GM12864 (cell line): ENCODE measurements at regions not wholly inside any gene's neighbourhood (a gene's known extent, or its start where the extent isn't known, plus 50 kb on each side); places are given as distances from the start of the nearest gene placed in this dataset.

ENCODE experiments used
- DNase-seq: peaks from one replicate; pipeline ENCODE4 v3.0.0-alpha.2; 2011; ENCODE audit warnings: low read depth
- H3K4me3 ChIP-seq: 2 replicates; pipeline ENCODE4 v1.5.1; 2011; ENCODE audit warnings: mild to moderate bottlenecking, low read depth, low read length, control low read depth
- TF ChIP-seq, protein P1 (sequence below): IDR thresholded peaks from 2 replicates; pipeline ENCODE4 v1.5.1; 2011; ENCODE audit warnings: low read depth, mild to moderate bottlenecking, moderate library complexity, low read length, control low read depth, inconsistent platforms; ENCODE audit errors: missing control alignments

DNA sequence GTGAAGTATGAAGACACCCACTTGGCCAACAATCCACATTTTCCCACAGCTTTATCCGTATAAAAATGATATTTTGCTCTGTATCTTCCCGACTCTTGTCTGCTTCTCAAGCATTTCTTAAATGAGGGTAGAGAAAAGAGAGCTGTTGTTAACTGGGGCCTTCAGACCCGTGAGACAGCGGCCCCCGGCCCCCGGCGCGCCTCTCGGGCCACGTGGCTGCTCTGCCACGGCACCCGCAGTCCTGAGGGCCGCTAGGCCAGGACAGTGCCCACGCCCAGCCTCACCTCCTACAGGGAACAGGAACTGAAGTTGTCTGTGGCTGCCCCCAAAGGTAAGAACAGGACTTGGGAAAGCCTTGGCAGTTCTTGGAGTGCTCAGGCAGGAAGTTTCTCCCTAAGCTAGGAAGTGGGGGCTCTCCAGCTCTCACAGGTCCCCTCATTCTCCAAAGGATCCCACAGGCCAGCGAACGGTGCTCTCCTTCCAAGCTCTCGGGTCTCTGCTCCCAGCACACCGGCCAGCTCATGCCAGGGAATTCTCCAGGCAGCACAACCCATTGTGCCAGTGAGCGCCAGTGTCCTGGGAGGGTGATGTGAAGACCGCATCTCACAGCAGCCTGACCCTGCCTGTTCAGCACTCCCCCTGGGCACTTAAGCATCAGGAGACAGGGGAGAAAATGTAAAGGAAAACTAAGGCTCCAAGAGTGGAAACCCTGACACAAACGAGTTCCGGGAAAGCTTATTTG is 230.3 kb upstream of the PFKP start:
- DNase-seq: no peak

DNA sequence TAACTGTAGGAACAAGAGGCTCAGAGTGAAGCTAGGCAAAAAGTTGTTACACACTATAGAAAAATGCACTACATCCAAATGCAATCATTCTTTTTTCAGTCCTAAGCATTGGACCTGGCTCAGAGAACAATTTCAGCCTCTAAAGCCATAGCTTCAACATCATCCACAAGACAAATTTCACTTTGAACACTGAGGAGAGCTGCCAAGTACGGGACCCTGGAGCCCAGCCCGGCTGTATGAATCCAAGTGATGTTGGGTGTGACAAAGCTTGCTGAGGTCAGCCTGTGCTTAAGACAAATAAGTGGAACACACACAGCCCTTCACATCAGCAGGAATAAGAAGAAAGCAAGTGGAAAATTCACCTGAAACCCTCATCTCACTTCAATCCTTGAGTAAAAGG is 233.1 kb upstream of the PFKP start:
- no peak overlapping the region for H3K4me3 ChIP-seq
- no peak for DNase-seq
- TF ChIP-seq, protein P1, sequence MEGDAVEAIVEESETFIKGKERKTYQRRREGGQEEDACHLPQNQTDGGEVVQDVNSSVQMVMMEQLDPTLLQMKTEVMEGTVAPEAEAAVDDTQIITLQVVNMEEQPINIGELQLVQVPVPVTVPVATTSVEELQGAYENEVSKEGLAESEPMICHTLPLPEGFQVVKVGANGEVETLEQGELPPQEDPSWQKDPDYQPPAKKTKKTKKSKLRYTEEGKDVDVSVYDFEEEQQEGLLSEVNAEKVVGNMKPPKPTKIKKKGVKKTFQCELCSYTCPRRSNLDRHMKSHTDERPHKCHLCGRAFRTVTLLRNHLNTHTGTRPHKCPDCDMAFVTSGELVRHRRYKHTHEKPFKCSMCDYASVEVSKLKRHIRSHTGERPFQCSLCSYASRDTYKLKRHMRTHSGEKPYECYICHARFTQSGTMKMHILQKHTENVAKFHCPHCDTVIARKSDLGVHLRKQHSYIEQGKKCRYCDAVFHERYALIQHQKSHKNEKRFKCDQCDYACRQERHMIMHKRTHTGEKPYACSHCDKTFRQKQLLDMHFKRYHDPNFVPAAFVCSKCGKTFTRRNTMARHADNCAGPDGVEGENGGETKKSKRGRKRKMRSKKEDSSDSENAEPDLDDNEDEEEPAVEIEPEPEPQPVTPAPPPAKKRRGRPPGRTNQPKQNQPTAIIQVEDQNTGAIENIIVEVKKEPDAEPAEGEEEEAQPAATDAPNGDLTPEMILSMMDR: no peak

More for the DNA sequence above, 230.3 kb upstream of the PFKP start:
- H3K4me3 ChIP-seq: no peak overlapping the region
- TF ChIP-seq, protein P1: no peak

DNA sequence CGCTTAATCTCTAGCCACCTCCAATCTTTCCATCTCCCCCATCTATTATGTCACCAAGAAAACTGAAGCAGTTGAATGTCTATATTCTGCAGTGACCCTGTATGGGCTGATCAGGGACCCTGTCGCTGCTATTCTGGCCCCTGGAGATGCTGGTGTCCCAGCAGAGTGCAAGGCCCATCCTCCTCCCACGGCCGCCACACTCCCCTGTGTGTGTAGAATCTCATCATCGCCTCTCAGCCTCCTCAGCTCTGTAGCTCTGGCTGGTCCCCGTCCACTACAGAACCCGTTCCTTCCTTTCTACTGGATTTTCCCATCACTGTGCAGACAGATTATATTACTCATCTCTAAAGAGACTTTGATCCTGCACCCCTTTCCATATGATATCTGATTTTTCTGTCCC is 235.8 kb upstream of the PFKP start:
- TF ChIP-seq, protein P1: no peak
- H3K4me3 ChIP-seq: no peak overlapping the region
- no peak for DNase-seq

DNA sequence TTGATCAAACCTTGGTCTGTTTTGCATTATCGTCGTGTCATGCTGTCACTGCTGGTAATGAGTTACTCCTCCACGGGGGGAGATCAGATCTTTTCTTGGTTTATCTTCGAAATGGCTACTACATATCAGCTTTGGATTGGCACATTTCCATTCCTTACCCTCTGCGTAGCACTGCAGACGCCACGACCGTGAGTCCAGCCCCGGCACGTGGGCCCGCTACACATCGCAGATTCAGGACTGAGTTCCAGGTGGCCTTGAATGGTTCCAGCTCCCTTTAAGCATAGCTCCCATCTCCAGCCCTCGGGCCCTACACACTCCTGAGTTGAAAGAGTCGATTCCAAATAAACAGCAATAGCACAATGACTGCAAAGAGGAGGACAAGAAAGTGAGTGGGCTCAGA is 238.6 kb upstream of the PFKP start:
- DNase-seq: no peak
- TF ChIP-seq, protein P1: no peak
- no peak overlapping the region for H3K4me3 ChIP-seq

DNA sequence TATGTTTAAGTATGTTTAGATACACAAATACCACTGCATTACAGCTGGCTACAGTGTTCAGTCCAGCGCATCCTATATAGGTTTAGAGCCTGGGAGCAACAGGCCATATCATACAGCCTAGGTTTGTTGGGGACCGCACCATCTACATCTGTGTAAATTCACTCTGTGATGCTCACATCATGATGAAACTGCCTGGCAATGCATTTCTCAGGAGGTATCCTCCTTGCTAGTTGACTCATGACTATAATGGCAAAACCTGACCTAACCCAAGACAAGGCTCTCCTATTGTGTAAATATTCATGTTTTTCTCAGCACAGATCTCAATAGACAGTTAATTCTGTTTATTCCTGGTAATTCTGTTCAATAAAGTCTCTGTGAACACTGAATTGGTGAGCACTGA is 240.7 kb upstream of the PFKP start:
- H3K4me3 ChIP-seq: no peak overlapping the region
- TF ChIP-seq, protein P1: no peak
- no peak for DNase-seq

DNA sequence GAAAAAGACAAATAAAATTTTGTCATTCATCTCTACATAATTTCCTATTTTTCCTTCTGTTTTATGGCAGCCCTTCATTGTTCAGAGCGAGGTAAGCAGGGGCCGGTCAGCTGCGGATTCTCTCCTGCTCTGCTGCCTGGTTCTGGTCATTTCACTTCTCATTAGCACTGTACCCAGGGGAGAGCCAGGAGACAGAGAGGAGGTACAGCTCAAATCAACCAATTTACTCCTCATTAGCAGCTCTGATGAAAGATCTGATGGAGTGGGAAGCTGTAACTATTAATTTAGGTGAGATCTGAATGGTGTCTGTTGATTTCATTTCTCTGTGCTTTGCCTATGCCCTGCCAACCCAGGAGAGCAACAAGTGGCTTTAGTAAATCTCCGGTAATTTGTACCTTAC is 241.5 kb upstream of the PFKP start:
- DNase-seq: no peak
- TF ChIP-seq, protein P1: no peak
- H3K4me3 ChIP-seq: no peak overlapping the region

DNA sequence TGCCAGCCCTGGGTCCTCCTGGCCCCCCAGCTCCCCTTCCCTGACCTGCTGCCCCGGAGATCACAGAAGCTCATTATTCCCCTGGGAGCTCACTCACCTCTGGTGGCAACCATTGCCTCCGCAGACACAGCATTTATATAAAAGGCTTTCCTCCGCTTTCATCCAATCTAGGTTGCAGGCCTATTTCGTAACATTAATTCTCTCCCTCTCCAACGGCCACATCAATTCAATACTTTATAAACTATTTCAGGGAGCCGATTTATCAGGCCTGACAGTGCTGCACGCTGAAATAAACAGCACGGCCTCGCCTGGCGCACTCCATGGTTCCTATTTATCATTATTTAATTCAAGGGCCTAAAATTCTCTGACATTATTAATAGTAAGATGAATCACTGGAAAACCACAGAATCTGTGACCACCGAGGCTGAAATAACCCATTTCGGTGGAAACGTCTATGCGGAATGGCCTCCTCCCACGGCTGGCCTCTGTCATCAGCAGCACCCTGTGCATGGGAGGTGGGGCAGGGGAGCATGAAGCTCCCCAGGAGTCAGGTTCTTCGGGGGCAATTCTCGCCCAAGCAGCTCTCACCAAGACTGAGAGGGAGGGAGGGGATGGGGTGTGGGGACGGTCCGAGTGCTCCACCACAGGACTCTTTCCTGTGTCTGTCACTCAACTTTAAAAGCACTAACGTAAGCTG is 249.3 kb upstream of the PFKP start:
- no peak overlapping the region for H3K4me3 ChIP-seq
- no peak for DNase-seq
- TF ChIP-seq, protein P1: no peak
